HEK293T (cell line): ENCODE measurements at regions not wholly inside any gene's neighbourhood (a gene's known extent, or its start where the extent isn't known, plus 50 kb on each side); places are given as distances from the start of the nearest gene placed in this dataset.

Experiments
- CTCF ChIA-PET: fragments of 350-600 bp; formaldehyde crosslinking; extraction: SDS; loops from one replicate; lab custom pipeline; 2021; ENCODE audit warnings: antibody characterized with exemption, inconsistent platforms; lab: Yijun Ruan, JAX
- POLR2A ChIA-PET: fragments of 350-600 bp; formaldehyde crosslinking; extraction: SDS; loops from one replicate; lab custom pipeline; 2020; ENCODE audit warnings: antibody characterized with exemption, inconsistent platforms; lab: Yijun Ruan, JAX
- DNase-seq: peaks from one replicate; pipeline ENCODE4 v3.0.0; 2012; ENCODE audit warnings: mixed read lengths; ENCODE audit errors: extremely low spot score
- ARNT ChIP-seq: fragments of 450-650 bp; IDR thresholded peaks from 2 replicates; pipeline ENCODE4 v1.6.1; 2017; ENCODE audit warnings: mild to moderate bottlenecking
- BHLHE40 ChIP-seq: fragments of 450-650 bp; IDR thresholded peaks from 2 replicates; pipeline ENCODE4 v1.6.1; 2016; ENCODE audit warnings: mild to moderate bottlenecking, moderate library complexity, borderline replicate concordance
- CTBP1 ChIP-seq: fragments of 450-650 bp; IDR thresholded peaks from 2 replicates; pipeline ENCODE4 v1.6.1; 2016; ENCODE audit warnings: borderline replicate concordance
- ELF4 ChIP-seq: fragments of 450-650 bp; IDR thresholded peaks from 2 replicates; pipeline ENCODE4 v1.6.1; 2017; ENCODE audit warnings: antibody characterized with exemption
- FOXA1 ChIP-seq: fragments of 450-650 bp; IDR thresholded peaks from 2 replicates; pipeline ENCODE4 v1.6.1; 2016; ENCODE audit warnings: mild to moderate bottlenecking
- FOXK2 ChIP-seq: fragments of 450-650 bp; IDR thresholded peaks from 2 replicates; pipeline ENCODE4 v1.6.1; 2016; ENCODE audit warnings: mild to moderate bottlenecking
- FOXM1 ChIP-seq: fragments of 450-650 bp; IDR thresholded peaks from 2 replicates; pipeline ENCODE4 v1.6.1; 2017; ENCODE audit warnings: mild to moderate bottlenecking, borderline replicate concordance
- HDGF ChIP-seq: fragments of 450-650 bp; IDR thresholded peaks from 2 replicates; pipeline ENCODE4 v1.6.1; 2017; ENCODE audit warnings: antibody characterized with exemption, borderline replicate concordance
- L3MBTL2 ChIP-seq: fragments of 450-650 bp; conservative IDR thresholded peaks from 2 replicates; pipeline ENCODE4 v1.6.1; 2016; ENCODE audit warnings: mild to moderate bottlenecking
- LEF1 ChIP-seq: fragments of 450-650 bp; IDR thresholded peaks from 2 replicates; pipeline ENCODE4 v1.6.1; 2017; ENCODE audit warnings: mild to moderate bottlenecking, borderline replicate concordance
- NFRKB ChIP-seq: fragments of 450-650 bp; IDR thresholded peaks from 2 replicates; pipeline ENCODE4 v1.6.1; 2016; ENCODE audit warnings: mild to moderate bottlenecking, moderate library complexity
- SP1 ChIP-seq: fragments of 450-650 bp; IDR thresholded peaks from 2 replicates; pipeline ENCODE4 v1.6.1; 2017
- SUZ12 ChIP-seq: fragments of 450-650 bp; IDR thresholded peaks from 2 replicates; pipeline ENCODE4 v1.6.1; 2016; ENCODE audit warnings: mild to moderate bottlenecking
- TARDBP ChIP-seq: fragments of 450-650 bp; IDR thresholded peaks from 2 replicates; pipeline ENCODE4 v1.6.1; 2016
- ZNF384 ChIP-seq: fragments of 450-650 bp; IDR thresholded peaks from 2 replicates; pipeline ENCODE4 v1.6.1; 2016
- TF ChIP-seq, protein P1 (sequence below): fragments of 450-650 bp; IDR thresholded peaks from 2 replicates; pipeline ENCODE4 v1.6.1; 2016

- CTCF ChIA-PET, result interaction anchor here (0.5 to 1.7 kb wide), 11 partner anchors 9 to 734 kb away, joined by 3 to 7 read pairs (median 4); no protein-coding TSS in a partner anchor
- peak; percentile 46 for DNase-seq
- POLR2A ChIA-PET, result no interaction called here
- no peak for TF ChIP-seq L3MBTL2
- no peak for TF ChIP-seq NFRKB
- no peak for TF ChIP-seq ELF4
- no peak for TF ChIP-seq FOXK2
- no peak for TF ChIP-seq SP1
- TF ChIP-seq LEF1, result no peak
- TF ChIP-seq BHLHE40, result no peak
- TF ChIP-seq TARDBP, result no peak
- TF ChIP-seq FOXM1, result no peak
- TF ChIP-seq, protein P1, sequence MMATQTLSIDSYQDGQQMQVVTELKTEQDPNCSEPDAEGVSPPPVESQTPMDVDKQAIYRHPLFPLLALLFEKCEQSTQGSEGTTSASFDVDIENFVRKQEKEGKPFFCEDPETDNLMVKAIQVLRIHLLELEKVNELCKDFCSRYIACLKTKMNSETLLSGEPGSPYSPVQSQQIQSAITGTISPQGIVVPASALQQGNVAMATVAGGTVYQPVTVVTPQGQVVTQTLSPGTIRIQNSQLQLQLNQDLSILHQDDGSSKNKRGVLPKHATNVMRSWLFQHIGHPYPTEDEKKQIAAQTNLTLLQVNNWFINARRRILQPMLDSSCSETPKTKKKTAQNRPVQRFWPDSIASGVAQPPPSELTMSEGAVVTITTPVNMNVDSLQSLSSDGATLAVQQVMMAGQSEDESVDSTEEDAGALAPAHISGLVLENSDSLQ, result no peak; the same call in 1 of the 2 replicates
- TF ChIP-seq CTBP1, result no peak
- TF ChIP-seq SUZ12, result no peak
- no peak for TF ChIP-seq HDGF
- no peak for TF ChIP-seq ZNF384
- TF ChIP-seq ARNT, result no peak
- no peak for TF ChIP-seq FOXA1
Observed at GRCh38 chr9:108271646-108272348, 584.0 kb downstream of the ACTL7B start.

- DNase-seq, result no peak
- ChIA-PET POLR2A (no interaction called here), CTCF (interaction anchor here (0.5 to 1.7 kb wide), 3 partner anchors 9 to 210 kb away, joined by 3 to 7 read pairs (median 4); no protein-coding TSS in a partner anchor)
Observed at GRCh38 chr9:108271236-108271635, 584.5 kb downstream of the ACTL7B start.

DNA sequence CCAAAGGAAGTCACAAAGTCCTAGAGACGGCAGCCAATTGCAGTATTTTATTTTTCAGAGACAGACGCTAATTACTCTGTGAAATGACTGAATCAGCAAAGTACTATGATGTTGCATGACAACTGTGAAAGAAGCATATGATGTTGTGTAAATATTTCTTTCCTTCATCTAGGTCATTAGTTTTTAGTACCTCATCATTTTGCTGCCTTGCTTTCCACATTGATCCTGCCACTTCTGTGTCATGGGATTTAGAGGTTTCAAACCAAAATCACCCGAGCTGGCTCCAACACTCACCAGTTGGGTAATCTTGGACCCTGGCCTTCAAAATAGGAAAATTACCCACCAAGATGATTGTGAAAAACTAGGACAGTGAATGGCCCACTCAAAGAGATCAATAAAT lies 585.2 kb downstream of the ACTL7B start:
- ChIA-PET CTCF (interaction anchor here (1.0 to 1.7 kb wide), 3 partner anchors 8 to 217 kb away, joined by 3 to 4 read pairs (median 4); no protein-coding TSS in a partner anchor), POLR2A (no interaction called here)

More at GRCh38 chr9:108271236-108271635, 584.5 kb downstream of the ACTL7B start:
- TF ChIP-seq HDGF (no peak), L3MBTL2 (no peak), FOXK2 (no peak), ELF4 (no peak), ARNT (no peak), SP1 (no peak), CTBP1 (no peak), LEF1 (no peak), SUZ12 (no peak), TARDBP (no peak), ZNF384 (no peak), FOXA1 (no peak), BHLHE40 (no peak), FOXM1 (no peak)
- TF ChIP-seq, protein P1, result no peak

GRCh38 chr9:108270051-108270450 lies 585.7 kb downstream of the ACTL7B start:
- TF ChIP-seq ELF4, result no peak
- TF ChIP-seq FOXM1, result no peak
- no peak for TF ChIP-seq FOXK2
- no peak for TF ChIP-seq BHLHE40
- TF ChIP-seq ARNT, result no peak
- TF ChIP-seq, protein P1, result no peak
- no peak for TF ChIP-seq FOXA1
- no peak for TF ChIP-seq HDGF
- TF ChIP-seq ZNF384, result no peak
- no peak for TF ChIP-seq TARDBP
- TF ChIP-seq SP1, result no peak
- TF ChIP-seq L3MBTL2, result no peak
- no peak for TF ChIP-seq NFRKB
- TF ChIP-seq SUZ12, result no peak
- no peak for TF ChIP-seq CTBP1
- TF ChIP-seq LEF1, result no peak
- ChIA-PET CTCF (interaction anchor here (1.0 to 1.7 kb wide), 4 partner anchors 9 to 216 kb away, joined by 3 to 5 read pairs (median 4); no protein-coding TSS in a partner anchor), POLR2A (no interaction called here)
- peak; percentile 16 for DNase-seq

More for the DNA sequence above, 585.2 kb downstream of the ACTL7B start:
- no peak for DNase-seq
- TF ChIP-seq FOXK2 (no peak), ELF4 (no peak)
- TF ChIP-seq, protein P1, result no peak

DNA sequence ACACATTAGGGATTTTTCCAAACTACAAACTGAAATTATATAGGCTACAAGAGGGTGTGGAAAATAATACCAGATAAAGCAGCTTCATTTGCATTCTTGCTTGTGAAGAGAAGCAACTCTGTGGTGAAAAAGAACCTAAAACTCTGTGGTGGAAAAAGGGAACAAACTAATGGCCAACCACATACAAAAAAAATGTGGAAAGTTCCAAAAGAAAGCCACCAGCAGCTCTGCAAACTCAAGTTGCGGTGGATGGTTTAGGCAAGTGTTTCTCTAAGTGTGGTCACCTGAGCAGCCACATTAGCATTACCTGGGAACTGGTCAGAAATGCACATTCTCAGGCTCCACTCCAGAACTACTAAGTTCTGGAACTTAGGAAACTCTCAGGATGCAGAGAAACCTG lies 586.4 kb downstream of the ACTL7B start:
- DNase-seq, result no peak
- TF ChIP-seq ELF4 (no peak), LEF1 (no peak), BHLHE40 (no peak), FOXK2 (no peak)
- ChIA-PET POLR2A (no interaction called here), CTCF (interaction anchor here (1.2 to 1.7 kb wide), 3 partner anchors 9 to 15 kb away, joined by 4 to 5 read pairs (median 4); no protein-coding TSS in a partner anchor)
